ENCODE measurements at regions not wholly inside any gene's neighbourhood (a gene's known extent, or its start where the extent isn't known, plus 50 kb on each side); places are given as distances from the start of the nearest gene placed in this dataset.
"Not testable (repeated sequence)": the region's sequence is repeated elsewhere in the genome, so short reads cannot be mapped to it uniquely, and the experiment has no call there.

DNA sequence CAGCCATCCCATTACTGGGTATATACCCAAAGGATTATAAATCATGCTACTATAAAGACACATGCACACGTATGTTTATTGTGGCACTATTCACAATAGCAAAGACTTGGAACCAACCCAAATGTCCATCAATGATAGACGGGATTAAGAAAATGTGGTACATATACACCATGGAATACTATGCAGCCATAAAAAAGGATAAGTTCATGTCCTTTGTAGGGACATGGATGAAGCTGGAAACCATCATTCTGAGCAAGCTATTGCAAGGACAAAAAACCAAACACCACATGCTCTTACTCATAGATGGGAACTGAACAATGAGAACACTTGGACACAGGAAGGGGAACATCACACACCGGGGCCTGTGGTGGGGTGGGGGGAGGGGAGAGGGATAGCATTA is 285.7 kb downstream of the SIPA1L2 start:
- DNase-seq; BruUV-seq (replicated peaks); H4K8ac ChIP-seq (ENCODE audit: low read depth in 2 of 2, low read length in 2 of 2); H3K4me1 ChIP-seq (ENCODE audit: control insufficient read depth, insufficient read depth, low read length); dilution Hi-C loops (cut with HindIII; ENCODE audit: low sequenced_read_pairs, unreplicated experiment); H3K4me2 ChIP-seq (ENCODE audit: low read depth, low read length); ATAC-seq (ENCODE audit: low read depth); H3K79me1 ChIP-seq (ENCODE audit: low read depth in 1 of 2, low read length in 2 of 2); CTCF ChIA-PET; H3K9me3 ChIP-seq (ENCODE audit: control insufficient read depth, insufficient read depth, low read length); H3K27me3 ChIP-seq (ENCODE audit: control insufficient read depth, insufficient read depth, low read length); H3K56ac ChIP-seq (ENCODE audit: extremely low read depth, insufficient read depth, low read length); H3K36me3 ChIP-seq (ENCODE audit: control insufficient read depth, insufficient read depth, low read length); H2BK15ac ChIP-seq (ENCODE audit: low read depth, low read length); H3K9me1 ChIP-seq (ENCODE audit: insufficient read depth, low read length); H2AK5ac ChIP-seq (ENCODE audit: low read depth, low read length); H3K27ac ChIP-seq (ENCODE audit: insufficient read depth, low read length); H2AK9ac ChIP-seq (replicated peaks; ENCODE audit: low read depth, low read length, poor library complexity); H4K5ac ChIP-seq (ENCODE audit: low read depth, low read length); H3K9ac ChIP-seq (ENCODE audit: low read depth, low read length); H2BK5ac ChIP-seq (ENCODE audit: low read depth, low read length, poor library complexity, severe bottlenecking); H2BK20ac ChIP-seq (ENCODE audit: low read depth, low read length); H4K20me1 ChIP-seq (ENCODE audit: insufficient read depth, low read length); in situ Hi-C loops (cut with MboI; ENCODE audit: low sequenced_read_pairs); POLR2A ChIA-PET (ENCODE audit: unreplicated experiment); H3K14ac ChIP-seq (replicated peaks; ENCODE audit: low read depth, low read length); intact Hi-C loops (cut with micrococcal nuclease); H3K4me3 ChIP-seq (ENCODE audit: insufficient read depth, low read depth, low read length); H3K23ac ChIP-seq (ENCODE audit: low read depth, low read length); H3K18ac ChIP-seq (ENCODE audit: low read depth, low read length); H2BK120ac ChIP-seq (ENCODE audit: low read depth, low read length); H3K4ac ChIP-seq (ENCODE audit: low read depth, low read length); H4K91ac ChIP-seq (ENCODE audit: insufficient read depth, low read depth, low read length); H2AFZ ChIP-seq (replicated peaks; ENCODE audit: low read length, poor library complexity): not testable (repeated sequence)
- no CpG with 5 or more reads among the region's 3 CpGs for WGBS, 2 experiments (ENCODE audit: extremely low coverage in 2 of 2, insufficient read length in 1 of 2)

Data from IMR-90 (cell line).